KOPT-K1 (cell line): ENCODE measurements at regions not wholly inside any gene's neighbourhood (a gene's known extent, or its start where the extent isn't known, plus 50 kb on each side); places are given as distances from the start of the nearest gene placed in this dataset.

ENCODE experiments used
- H3K27ac ChIP-seq: fragments of 200-600 bp; sonication (generic); 2 replicates; pipeline ENCODE4 v1.5.1; 2016; ENCODE audit warnings: antibody characterized with exemption, mild to moderate bottlenecking, low read depth, low read length; ENCODE audit not compliant: poor library complexity, severe bottlenecking
- H3K36me3 ChIP-seq: fragments of 200-600 bp; sonication (generic); 2 replicates; pipeline ENCODE4 v1.5.1; 2017; ENCODE audit warnings: antibody characterized with exemption, mild to moderate bottlenecking, low read length, moderate library complexity; ENCODE audit not compliant: insufficient read depth
- H3K9me3 ChIP-seq: fragments of 200-600 bp; sonication (generic); 2 replicates; pipeline ENCODE4 v1.5.1; 2017; ENCODE audit warnings: antibody characterized with exemption, low read length, mild to moderate bottlenecking; ENCODE audit not compliant: insufficient read depth, poor library complexity, severe bottlenecking

GRCh38 chr10:78577712-78578111, 491.1 kb upstream of the ZMIZ1 start:
- Histone ChIP-seq H3K9me3 (no peaks in the 10 kb centered on the region), H3K36me3 (no peaks in the 10 kb centered on the region), H3K27ac (no peak overlapping the region)

GRCh38 chr10:78578929-78579328, 489.8 kb upstream of the ZMIZ1 start:
- no peaks in the 10 kb centered on the region for H3K9me3 ChIP-seq
- H3K36me3 ChIP-seq: no peaks in the 10 kb centered on the region
- no peak overlapping the region for H3K27ac ChIP-seq

- Histone ChIP-seq H3K9me3 (no peaks in the 10 kb centered on the region), H3K27ac (no peak overlapping the region), H3K36me3 (no peaks in the 10 kb centered on the region)
Observed at GRCh38 chr10:78579576-78579975, 489.2 kb upstream of the ZMIZ1 start.

GRCh38 chr10:78579995-78580394, 488.8 kb upstream of the ZMIZ1 start:
- Histone ChIP-seq H3K27ac (no peak overlapping the region), H3K36me3 (no peaks in the 10 kb centered on the region), H3K9me3 (no peaks in the 10 kb centered on the region)

GRCh38 chr10:78581133-78581694, 487.6 kb upstream of the ZMIZ1 start:
- H3K36me3 ChIP-seq: no peaks in the 10 kb centered on the region
- H3K27ac ChIP-seq: no peak overlapping the region
- H3K9me3 ChIP-seq: no peaks in the 10 kb centered on the region

- Histone ChIP-seq H3K36me3 (no peaks in the 10 kb centered on the region), H3K9me3 (no peaks in the 10 kb centered on the region), H3K27ac (no peak overlapping the region)
Observed at GRCh38 chr10:78582540-78582939, 486.2 kb upstream of the ZMIZ1 start.

- Histone ChIP-seq H3K27ac (no peak overlapping the region), H3K36me3 (no peaks in the 10 kb centered on the region), H3K9me3 (no peaks in the 10 kb centered on the region)
Observed at GRCh38 chr10:78584266-78584665, 484.5 kb upstream of the ZMIZ1 start.

GRCh38 chr10:78584681-78585080, 484.1 kb upstream of the ZMIZ1 start:
- no peaks in the 10 kb centered on the region for H3K9me3 ChIP-seq
- no peak overlapping the region for H3K27ac ChIP-seq
- H3K36me3 ChIP-seq: no peaks in the 10 kb centered on the region

- H3K36me3 ChIP-seq: no peaks in the 10 kb centered on the region
- no peaks in the 10 kb centered on the region for H3K9me3 ChIP-seq
- H3K27ac ChIP-seq: no peak overlapping the region
Observed at GRCh38 chr10:78585952-78586351, 482.8 kb upstream of the ZMIZ1 start.

- no peaks in the 10 kb centered on the region for H3K36me3 ChIP-seq
- no peak overlapping the region for H3K27ac ChIP-seq
Observed at GRCh38 chr10:78588194-78588811, 480.5 kb upstream of the ZMIZ1 start.

GRCh38 chr10:78589687-78590086, 479.1 kb upstream of the ZMIZ1 start:
- Histone ChIP-seq H3K27ac (no peak overlapping the region), H3K9me3 (no peaks in the 10 kb centered on the region), H3K36me3 (no peaks in the 10 kb centered on the region)

More at GRCh38 chr10:78588194-78588811, 480.5 kb upstream of the ZMIZ1 start:
- no peaks in the 10 kb centered on the region for H3K9me3 ChIP-seq

- H3K27ac ChIP-seq: no peak overlapping the region
- no peaks in the 10 kb centered on the region for H3K9me3 ChIP-seq
- no peaks in the 10 kb centered on the region for H3K36me3 ChIP-seq
Observed at GRCh38 chr10:78591066-78591465, 477.7 kb upstream of the ZMIZ1 start.

- no peak overlapping the region for H3K27ac ChIP-seq
- no peaks in the 10 kb centered on the region for H3K9me3 ChIP-seq
- no peaks in the 10 kb centered on the region for H3K36me3 ChIP-seq
Observed at GRCh38 chr10:78594559-78595268, 474.1 kb upstream of the ZMIZ1 start.

- Histone ChIP-seq H3K27ac (no peak overlapping the region), H3K9me3 (no peaks in the 10 kb centered on the region), H3K36me3 (no peaks in the 10 kb centered on the region)
Observed at GRCh38 chr10:78595269-78595619, 473.5 kb upstream of the ZMIZ1 start.

- Histone ChIP-seq H3K9me3 (no peaks in the 10 kb centered on the region), H3K27ac (no peak overlapping the region), H3K36me3 (no peaks in the 10 kb centered on the region)
Observed at GRCh38 chr10:78596556-78596955, 472.2 kb upstream of the ZMIZ1 start.
